CD4-positive, alpha-beta T cell (primary cell): ENCODE measurements at regions not wholly inside any gene's neighbourhood (a gene's known extent, or its start where the extent isn't known, plus 50 kb on each side); places are given as distances from the start of the nearest gene placed in this dataset.

Experiments
- ATAC-seq: fragments of 200-7000 bp; cut with Tn5 transposase; one replicate; pipeline ENCODE4 v1.10.0; 2022; ENCODE audit warnings: mild to moderate bottlenecking; ENCODE audit not compliant: poor library complexity
- CTCF ChIA-PET: fragments of 350-600 bp; sonication (Branson Sonifier 250); formaldehyde crosslinking; loops from one replicate; lab custom pipeline; 2021; ENCODE audit warnings: antibody characterized with exemption, inconsistent platforms; lab: Charles Lee
- POLR2A ChIA-PET: fragments of 350-600 bp; sonication (Branson Sonifier 250); formaldehyde crosslinking; loops from one replicate; lab custom pipeline; 2021; ENCODE audit warnings: antibody characterized with exemption, inconsistent platforms; lab: Charles Lee
- DNase-seq, 14 experiments: peaks; one replicate each; pipeline ENCODE4 v3.0.0-alpha.2; 2013 to 2020; ENCODE audit warnings: mixed read lengths in 2 of 14
- H3K27ac ChIP-seq, 2 donors: one replicate each; pipeline versions ENCODE4 v1.5.1 to v1.7.0; 2013; ENCODE audit warnings: low read length in 2 of 2, low read depth in 1 of 2, mild to moderate bottlenecking in 1 of 2
- H3K27me3 ChIP-seq, 2 experiments: 1 replicate in 1 of 2; 2 replicates in 1 of 2; pipeline versions ENCODE4 v1.6.1 to v1.7.0; 2013; ENCODE audit warnings: low read length in 2 of 2, control low read depth in 1 of 2, mild to moderate bottlenecking in 1 of 2, moderate library complexity in 1 of 2; ENCODE audit not compliant: insufficient read depth in 2 of 2, control insufficient read depth in 1 of 2
- H3K36me3 ChIP-seq: one replicate; pipeline ENCODE4 v1.6.1; 2013; ENCODE audit warnings: low read length, control low read depth; ENCODE audit not compliant: insufficient read depth
- H3K4me1 ChIP-seq: one replicate; pipeline ENCODE4 v1.6.1; 2013; ENCODE audit warnings: low read length, control low read depth; ENCODE audit not compliant: insufficient read depth
- H3K4me3 ChIP-seq: one replicate; pipeline ENCODE4 v1.5.1; 2013; ENCODE audit warnings: mild to moderate bottlenecking, low read length, moderate library complexity
- H3K9me3 ChIP-seq, 2 experiments: 1 replicate in 1 of 2; 2 replicates in 1 of 2; pipeline versions ENCODE4 v1.6.1 to v1.7.0; 2013; ENCODE audit warnings: low read length in 2 of 2, mild to moderate bottlenecking in 2 of 2, control low read depth in 1 of 2, moderate library complexity in 1 of 2; ENCODE audit not compliant: control insufficient read depth in 1 of 2, insufficient read depth in 1 of 2
- H3K27ac Mint-ChIP-seq: one replicate; pipeline ENCODE4 v1.8.0; 2020; ENCODE audit warnings: mixed read lengths
- H3K27me3 Mint-ChIP-seq: one replicate; pipeline ENCODE4 v1.8.0; 2021; ENCODE audit warnings: mixed read lengths
- H3K36me3 Mint-ChIP-seq: one replicate; pipeline ENCODE4 v1.8.0; 2021; ENCODE audit warnings: low read depth, mixed read lengths
- H3K4me1 Mint-ChIP-seq: one replicate; pipeline ENCODE4 v1.8.0; 2021; ENCODE audit warnings: low read depth, mixed read lengths
- H3K4me3 Mint-ChIP-seq: one replicate; pipeline ENCODE4 v1.8.0; 2020; ENCODE audit warnings: mild to moderate bottlenecking, mixed read lengths
- H3K9me3 Mint-ChIP-seq: one replicate; pipeline ENCODE4 v1.8.0; 2020; ENCODE audit warnings: mixed read lengths
- intact Hi-C, 2 experiments: fragments of 100-400 bp; cut with DNase I in 1 of 2; cut with micrococcal nuclease in 1 of 2; formaldehyde crosslinking; loops; one replicate each; pipeline versions ENCODE4 v1.15.1 to v1.9.0; 2023 to 2025; cut with DNase I, micrococcal nuclease
- TF ChIP-seq, protein P1 (sequence below): fragments of 200-600 bp; IDR thresholded peaks from one replicate; pipeline ENCODE4 v1.8.0; 2022; ENCODE audit warnings: antibody characterized with exemption, mild to moderate bottlenecking

DNA sequence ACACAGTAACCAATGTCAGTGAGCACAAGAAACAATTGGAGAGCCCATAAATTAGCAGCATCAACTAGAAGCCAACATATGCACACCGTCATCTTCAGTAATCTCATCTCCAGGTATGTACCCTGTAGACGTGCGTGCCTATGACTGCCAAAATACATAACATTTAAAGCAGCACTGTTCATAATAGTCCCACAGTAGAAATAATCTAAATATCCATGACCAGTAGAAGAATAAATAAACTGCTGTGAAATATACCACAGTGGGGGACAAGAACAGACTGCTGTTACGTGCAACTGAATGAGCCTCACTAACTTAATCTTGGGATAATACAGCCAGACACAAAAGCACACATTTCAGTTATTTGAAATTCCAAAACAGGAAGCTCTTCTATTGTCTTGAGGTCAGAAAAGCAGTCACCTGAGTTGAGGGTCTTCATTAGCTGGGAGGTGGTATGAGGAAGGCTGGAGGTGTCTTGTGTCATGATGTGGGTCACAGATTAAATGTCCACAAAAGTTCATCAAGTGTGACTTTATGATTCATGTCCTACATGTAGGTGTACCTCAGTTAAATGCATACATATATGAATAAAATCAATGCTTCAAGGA lies 454.2 kb upstream of the AKR1E2 start:
- DNase-seq (no peak), ATAC-seq (no peak)
- TF ChIP-seq, protein P1, sequence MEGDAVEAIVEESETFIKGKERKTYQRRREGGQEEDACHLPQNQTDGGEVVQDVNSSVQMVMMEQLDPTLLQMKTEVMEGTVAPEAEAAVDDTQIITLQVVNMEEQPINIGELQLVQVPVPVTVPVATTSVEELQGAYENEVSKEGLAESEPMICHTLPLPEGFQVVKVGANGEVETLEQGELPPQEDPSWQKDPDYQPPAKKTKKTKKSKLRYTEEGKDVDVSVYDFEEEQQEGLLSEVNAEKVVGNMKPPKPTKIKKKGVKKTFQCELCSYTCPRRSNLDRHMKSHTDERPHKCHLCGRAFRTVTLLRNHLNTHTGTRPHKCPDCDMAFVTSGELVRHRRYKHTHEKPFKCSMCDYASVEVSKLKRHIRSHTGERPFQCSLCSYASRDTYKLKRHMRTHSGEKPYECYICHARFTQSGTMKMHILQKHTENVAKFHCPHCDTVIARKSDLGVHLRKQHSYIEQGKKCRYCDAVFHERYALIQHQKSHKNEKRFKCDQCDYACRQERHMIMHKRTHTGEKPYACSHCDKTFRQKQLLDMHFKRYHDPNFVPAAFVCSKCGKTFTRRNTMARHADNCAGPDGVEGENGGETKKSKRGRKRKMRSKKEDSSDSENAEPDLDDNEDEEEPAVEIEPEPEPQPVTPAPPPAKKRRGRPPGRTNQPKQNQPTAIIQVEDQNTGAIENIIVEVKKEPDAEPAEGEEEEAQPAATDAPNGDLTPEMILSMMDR, result no peak
- Histone ChIP-seq H3K4me3 (no peak overlapping the region), H3K4me1 (no peaks in the 10 kb centered on the region), H3K9me3 (no peaks in the 10 kb centered on the region), H3K27ac (no peak overlapping the region), H3K27me3 (no peaks in the 10 kb centered on the region), H3K36me3 (no peaks in the 10 kb centered on the region)
- no peaks in the 10 kb centered on the region for H3K4me1 Mint-ChIP-seq
- H3K9me3 Mint-ChIP-seq, result no peaks in the 10 kb centered on the region
- intact Hi-C loops, result no loop called here
- H3K27ac Mint-ChIP-seq, result no peak overlapping the region
- ChIA-PET POLR2A (no interaction called here), CTCF (interaction anchor here (1.1 kb wide), 1 partner anchor 11 kb away, joined by 3 read pairs; no protein-coding TSS in a partner anchor)
- H3K4me3 Mint-ChIP-seq, result no peak overlapping the region
- H3K36me3 Mint-ChIP-seq, result no peaks in the 10 kb centered on the region
- H3K27me3 Mint-ChIP-seq, result no peaks in the 10 kb centered on the region

DNA sequence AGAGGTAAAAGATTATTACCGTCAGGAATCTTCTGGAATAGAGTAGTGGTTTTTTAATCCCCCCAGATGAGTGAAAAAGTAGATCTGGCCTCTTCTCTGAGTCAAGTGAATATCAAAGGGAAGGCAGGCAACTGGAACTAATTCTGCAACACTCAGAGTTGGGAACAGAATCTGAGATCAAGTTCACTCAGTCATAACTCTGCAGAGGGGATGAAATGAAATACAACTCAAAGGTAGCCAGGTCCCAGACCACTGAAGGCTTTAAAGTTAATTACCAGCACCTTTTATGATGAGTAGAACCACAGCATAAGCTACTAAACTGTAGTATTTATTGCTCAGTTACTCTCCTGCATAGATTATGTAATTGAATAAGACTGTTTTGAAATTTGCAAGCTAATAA lies 455.6 kb upstream of the AKR1E2 start:
- Mint-ChIP-seq H3K4me1 (no peaks in the 10 kb centered on the region), H3K36me3 (no peaks in the 10 kb centered on the region), H3K9me3 (no peaks in the 10 kb centered on the region), H3K27me3 (no peaks in the 10 kb centered on the region), H3K27ac (no peak overlapping the region), H3K4me3 (no peak overlapping the region)
- no peaks in the 10 kb centered on the region for H3K4me1 ChIP-seq
- intact Hi-C loops, result no loop called here
- no peak overlapping the region for H3K27ac ChIP-seq
- no peaks in the 10 kb centered on the region for H3K9me3 ChIP-seq
- H3K27me3 ChIP-seq, result no peaks in the 10 kb centered on the region
- CTCF ChIA-PET, result interaction anchor here (1.1 kb wide), 1 partner anchor 9 kb away, joined by 3 read pairs; no protein-coding TSS in a partner anchor
- TF ChIP-seq, protein P1, result no peak
- DNase-seq, result no peak
- H3K4me3 ChIP-seq, result no peak overlapping the region
- POLR2A ChIA-PET, result no interaction called here
- no peak for ATAC-seq
- H3K36me3 ChIP-seq, result no peaks in the 10 kb centered on the region

DNA sequence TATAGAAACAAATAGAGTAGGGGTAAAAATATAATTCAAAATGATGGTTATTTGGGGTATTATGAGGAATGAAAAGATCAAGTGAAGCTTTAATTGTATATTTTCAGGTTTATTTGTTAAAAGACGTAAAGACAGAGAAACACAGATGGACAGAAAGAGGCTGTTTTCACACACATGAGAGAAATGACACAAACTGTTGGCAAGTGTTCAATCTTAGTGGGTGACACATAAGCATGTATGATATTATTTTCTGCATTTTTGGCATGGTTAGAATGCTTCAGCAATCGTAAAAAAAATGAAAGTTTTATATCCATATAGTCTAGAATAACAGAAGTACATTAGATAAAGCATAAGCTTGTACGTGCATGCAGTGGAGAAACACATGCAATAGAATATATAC lies 464.4 kb upstream of the AKR1E2 start:
- H3K27me3 Mint-ChIP-seq, result no peaks in the 10 kb centered on the region
- no peaks in the 10 kb centered on the region for H3K36me3 ChIP-seq
- DNase-seq (no peak), ATAC-seq (no peak)
- no peaks in the 10 kb centered on the region for H3K4me1 Mint-ChIP-seq
- H3K27ac ChIP-seq, result no peak overlapping the region
- CTCF ChIA-PET, result interaction anchor here (1.4 kb wide), 1 partner anchor 9 kb away, joined by 3 read pairs; no protein-coding TSS in a partner anchor
- no peaks in the 10 kb centered on the region for H3K36me3 Mint-ChIP-seq
- POLR2A ChIA-PET, result interaction anchor here (0.9 kb wide), 1 partner anchor 576 kb away, joined by 3 read pairs; the partner anchor contains the start of gene KLF6
- H3K9me3 ChIP-seq, result no peaks in the 10 kb centered on the region
- intact Hi-C loops, result no loop called here
- no peaks in the 10 kb centered on the region for H3K27me3 ChIP-seq
- H3K4me3 ChIP-seq, result no peak overlapping the region
- H3K27ac Mint-ChIP-seq, result no peak overlapping the region
- no peaks in the 10 kb centered on the region for H3K9me3 Mint-ChIP-seq
- no peaks in the 10 kb centered on the region for H3K4me1 ChIP-seq
- H3K4me3 Mint-ChIP-seq, result no peak overlapping the region
- TF ChIP-seq, protein P1, result no peak
